Activated CD4-positive, alpha-beta T cell treated with anti-CD3 and anti-CD28 coated beads, Interleukin-2, amount 50 U/mL, for 16 hours (primary cell): ENCODE measurements at regions not wholly inside any gene's neighbourhood (a gene's known extent, or its start where the extent isn't known, plus 50 kb on each side); places are given as distances from the start of the nearest gene placed in this dataset.
A peak's percentile ranks its signal among the peaks of the same experiment; 100 is the strongest.
"Not testable (repeated sequence)": the region's sequence is repeated elsewhere in the genome, so short reads cannot be mapped to it uniquely, and the experiment has no call there.

Experiments
- DNase-seq: peaks from one replicate; pipeline ENCODE4 v3.0.0-alpha.2; 2020

- no peak for DNase-seq
Measured at GRCh38 chr6:142637624-142638351, 307.2 kb downstream of the HIVEP2 start.

GRCh38 chr6:142642651-142643050, 302.3 kb downstream of the HIVEP2 start:
- no peak for DNase-seq

GRCh38 chr6:142644866-142645265, 300.1 kb downstream of the HIVEP2 start:
- no peak for DNase-seq

DNA sequence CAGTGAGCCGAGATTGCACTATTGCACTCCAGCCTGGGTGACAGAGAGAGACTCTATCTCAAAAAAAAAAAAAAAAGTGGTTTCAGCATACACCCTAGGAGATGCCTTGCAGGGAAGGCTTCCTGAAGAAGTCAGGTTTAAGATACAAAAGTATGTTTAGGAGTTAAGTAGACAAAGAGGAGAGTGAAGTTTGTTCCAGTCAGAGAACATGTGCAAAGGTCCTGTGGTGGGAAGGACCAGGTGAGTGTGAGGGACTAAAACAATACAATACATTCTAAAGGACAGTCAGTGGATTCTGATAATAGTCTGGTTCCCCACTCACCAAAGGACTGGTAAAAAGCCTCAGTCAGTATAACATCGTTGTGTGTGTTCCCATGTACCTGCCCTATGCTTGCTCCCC, 299.3 kb downstream of the HIVEP2 start:
- DNase-seq: no peak

DNA sequence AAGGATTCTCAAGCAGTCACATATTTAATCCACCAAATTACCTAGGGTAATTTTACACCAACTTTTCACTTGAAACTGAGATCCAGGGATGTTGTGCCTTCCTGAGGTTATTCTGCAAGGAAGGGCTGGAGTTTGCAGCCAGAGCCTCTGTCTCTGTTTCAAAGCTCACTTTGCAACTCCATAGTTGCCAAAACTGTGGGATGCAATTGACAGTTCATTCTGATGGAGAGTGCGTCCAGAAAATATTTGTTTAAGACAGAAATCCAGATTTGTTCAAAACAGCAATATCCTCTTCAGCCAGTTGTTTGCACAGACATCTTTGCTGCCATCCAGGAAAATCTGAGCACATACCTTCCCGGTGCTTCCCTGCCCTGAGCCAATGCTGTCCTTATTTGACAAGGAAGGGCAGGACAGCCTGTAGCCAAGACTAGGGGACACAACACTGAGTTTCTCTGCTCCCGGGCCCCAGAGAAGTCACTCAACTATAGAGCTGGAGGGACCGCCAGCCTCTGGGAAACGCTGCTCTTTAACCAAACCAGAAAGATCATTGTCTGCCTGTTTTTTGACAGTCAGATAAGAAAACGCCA, 297.4 kb downstream of the HIVEP2 start:
- no peak for DNase-seq

DNA sequence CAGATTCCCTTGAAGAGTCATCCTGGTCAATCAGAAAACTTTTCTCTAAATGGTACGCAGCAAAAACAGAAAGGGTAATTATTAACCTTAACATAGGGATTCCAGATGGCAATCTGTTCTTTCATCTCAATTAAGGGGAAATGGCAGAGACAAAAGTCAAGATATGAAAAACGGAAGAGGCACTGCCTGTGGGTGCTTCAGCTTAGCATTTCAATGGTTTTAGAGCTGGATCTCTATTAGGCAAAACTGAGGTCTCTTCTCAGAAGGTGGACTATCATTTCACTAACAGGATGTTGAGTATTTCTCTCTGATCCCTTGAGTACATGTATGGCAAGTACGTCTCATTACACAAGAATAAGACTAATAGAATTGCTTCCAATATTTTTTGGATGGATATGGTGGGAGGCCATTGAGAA, 296.9 kb downstream of the HIVEP2 start:
- no peak for DNase-seq

DNA sequence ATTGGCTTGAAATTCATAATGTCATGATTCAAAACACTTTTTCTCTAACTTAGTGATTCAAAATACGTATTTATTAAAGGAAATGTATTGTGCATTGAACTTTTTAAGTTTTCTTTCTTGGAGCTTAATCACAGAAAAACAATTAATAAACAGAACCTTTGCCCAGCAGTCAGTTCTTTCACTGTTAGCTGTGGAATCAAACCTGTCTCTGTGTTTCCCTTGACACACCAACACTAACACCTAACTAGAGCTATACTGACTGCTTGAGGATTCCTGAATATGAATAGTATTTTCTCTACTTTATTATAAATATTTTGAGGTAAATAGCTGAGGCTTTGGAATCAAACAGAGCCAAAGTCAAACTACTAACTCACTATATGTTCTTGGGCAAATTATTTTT, 296.4 kb downstream of the HIVEP2 start:
- no peak for DNase-seq

DNA sequence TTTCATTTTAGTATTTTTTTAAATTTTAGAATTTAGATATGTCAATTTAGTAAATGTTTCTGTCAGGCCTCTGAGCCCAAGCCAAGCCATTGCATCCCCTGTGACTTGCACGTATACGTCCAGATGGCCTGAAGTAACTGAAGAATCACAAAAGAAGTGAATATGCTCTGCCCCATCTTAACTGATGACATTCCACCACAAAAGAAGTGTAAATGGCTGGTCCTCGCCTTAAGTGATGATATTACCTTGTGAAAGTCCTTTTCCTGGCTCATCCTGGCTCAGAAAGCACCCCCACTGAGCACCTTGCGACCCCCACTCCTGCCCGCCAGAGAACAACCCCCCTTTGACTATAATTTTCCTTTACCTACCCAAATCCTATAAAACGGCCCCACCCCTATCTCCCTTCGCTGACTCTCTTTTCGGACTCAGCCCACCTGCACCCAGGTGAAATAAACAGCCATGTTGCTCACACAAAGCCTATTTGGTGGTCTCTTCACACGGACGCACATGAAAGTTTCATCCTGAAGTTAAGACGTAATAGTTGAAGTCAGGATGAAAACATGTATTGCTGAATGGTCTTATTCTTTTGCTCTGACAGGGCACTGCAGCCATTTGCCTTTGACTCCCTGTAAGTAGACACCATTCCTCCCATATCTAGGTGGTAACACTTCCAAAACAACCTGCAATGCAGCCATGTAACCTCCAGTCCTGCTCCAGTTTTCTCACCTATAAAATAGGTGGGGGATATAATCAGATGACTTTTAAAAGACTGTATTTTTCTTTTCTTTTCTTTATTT, 295.3 kb downstream of the HIVEP2 start:
- not testable (repeated sequence) for DNase-seq

GRCh38 chr6:142651384-142651783, 293.6 kb downstream of the HIVEP2 start:
- no peak for DNase-seq

- no peak for DNase-seq
Measured at GRCh38 chr6:142653710-142654420, 291.1 kb downstream of the HIVEP2 start.

DNA sequence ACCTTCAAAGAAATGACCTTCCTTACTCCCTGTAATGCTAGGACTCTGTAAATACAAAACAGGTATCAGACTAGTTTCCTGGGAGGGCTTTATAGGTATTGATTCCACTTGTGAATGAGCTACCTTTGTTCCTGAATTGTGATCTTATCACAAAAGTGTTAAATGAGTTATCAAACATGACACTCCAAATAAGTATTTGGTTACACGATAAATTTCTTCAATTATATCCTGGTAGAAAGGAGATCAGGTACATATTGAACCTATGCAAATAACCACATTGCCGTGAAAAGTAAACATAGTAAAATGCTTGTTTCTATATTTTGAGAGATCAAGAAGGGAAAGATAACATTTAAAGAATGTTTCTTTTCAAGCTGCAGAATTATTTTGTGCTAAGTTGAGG, 285.3 kb downstream of the HIVEP2 start:
- DNase-seq: no peak

DNA sequence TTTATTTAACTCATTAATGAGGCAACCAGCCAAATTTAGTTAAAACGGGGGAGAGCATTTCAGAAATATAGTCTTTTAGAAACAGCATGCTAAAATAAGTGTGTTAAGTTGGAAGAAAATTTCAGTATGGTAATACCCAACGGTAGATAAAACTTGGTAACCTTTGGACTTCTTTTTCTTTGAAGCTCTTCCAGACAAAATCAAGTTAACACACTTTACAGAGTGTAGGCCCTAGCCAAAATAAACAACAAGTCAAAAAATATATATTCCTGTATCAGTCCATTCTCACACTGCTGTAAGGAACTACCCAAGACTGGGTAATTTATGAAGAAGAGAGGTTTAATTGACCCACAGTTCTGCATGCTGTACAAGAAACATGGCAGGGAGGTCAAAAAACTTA, 279.6 kb downstream of the HIVEP2 start:
- no peak for DNase-seq

- DNase-seq: no peak
Measured at GRCh38 chr6:142666599-142667185, 278.3 kb downstream of the HIVEP2 start.

DNA sequence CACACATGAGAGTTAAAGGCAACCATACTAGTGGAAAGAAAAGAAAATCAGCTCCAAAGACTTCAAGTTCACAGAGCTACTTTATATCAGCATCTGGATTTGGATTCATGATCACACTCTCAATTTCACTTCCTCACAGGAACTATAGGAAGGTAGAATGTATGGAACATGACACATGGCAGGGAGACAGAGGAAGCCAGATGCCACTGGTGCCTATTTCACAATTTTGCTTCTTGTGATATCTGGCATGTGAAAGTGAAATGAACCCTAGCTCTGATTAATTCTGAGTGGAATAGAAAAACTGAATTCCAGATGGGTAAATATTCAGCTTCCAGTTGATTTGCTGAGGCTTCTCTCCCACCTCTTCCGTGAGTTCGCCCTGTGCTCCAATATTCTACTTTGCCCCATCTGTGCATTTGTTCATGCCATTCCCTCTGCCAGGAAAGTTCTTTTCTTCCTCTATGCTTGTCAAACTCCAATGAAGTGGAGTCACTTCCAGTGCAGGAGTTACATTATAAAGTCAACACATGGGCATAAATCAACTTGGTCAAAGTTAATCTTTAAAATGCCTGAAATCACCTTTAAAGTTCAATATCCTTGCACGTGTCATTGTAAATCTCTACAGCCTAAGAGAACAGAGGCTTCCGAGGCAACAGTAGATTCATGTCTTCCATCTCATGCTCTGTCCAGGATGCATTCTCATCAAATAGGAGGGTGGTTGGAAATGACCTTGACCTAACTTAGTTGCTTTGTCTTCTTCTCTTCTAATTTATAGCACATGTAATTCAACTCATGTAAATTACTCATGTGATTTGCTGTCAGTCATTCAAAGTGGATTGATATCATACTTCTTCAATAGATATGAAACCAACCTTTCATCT, 275.3 kb downstream of the HIVEP2 start:
- DNase-seq: no peak

DNA sequence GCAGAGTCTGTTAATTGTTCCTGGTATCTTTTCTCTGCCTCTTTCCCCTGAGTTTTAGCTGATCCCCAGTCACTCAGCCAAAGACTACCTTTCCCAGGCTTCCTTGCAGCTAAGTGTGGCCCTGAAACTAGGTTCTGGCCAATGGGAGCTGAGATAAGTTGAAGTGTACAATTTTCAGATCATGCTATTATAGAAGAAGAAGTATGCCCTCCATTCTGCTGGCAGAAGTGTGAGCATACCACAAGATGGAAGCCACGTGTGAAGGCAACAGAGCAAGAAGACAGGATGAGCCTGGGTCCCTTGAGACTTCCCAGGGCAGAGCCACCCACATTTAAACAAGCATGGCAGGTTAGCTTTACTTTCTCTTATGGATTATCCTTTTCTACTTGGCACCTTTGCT, 273.2 kb downstream of the HIVEP2 start:
- DNase-seq: no peak

- DNase-seq: no peak
Measured at GRCh38 chr6:142675517-142675916, 269.5 kb downstream of the HIVEP2 start.

DNA sequence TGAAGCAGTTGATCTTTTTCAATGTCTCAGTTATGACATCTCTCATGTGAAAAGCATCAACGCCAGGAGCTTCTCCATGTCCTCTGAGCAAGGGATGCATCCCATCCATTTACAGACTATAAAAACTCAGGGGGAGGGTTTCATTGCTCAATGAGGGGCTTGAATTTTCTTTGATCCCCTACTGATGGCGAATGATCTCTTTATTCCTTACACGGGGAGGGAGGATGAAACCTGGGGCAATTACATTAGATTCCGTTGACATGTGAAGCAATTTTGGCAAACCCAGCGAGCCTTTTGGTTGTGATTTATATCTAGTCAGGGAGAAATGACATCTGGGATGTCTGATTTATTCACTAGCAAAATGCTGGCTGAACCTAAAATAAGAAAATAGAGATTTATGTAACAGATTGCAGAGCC, 268.9 kb downstream of the HIVEP2 start:
- DNase-seq: no peak

DNA sequence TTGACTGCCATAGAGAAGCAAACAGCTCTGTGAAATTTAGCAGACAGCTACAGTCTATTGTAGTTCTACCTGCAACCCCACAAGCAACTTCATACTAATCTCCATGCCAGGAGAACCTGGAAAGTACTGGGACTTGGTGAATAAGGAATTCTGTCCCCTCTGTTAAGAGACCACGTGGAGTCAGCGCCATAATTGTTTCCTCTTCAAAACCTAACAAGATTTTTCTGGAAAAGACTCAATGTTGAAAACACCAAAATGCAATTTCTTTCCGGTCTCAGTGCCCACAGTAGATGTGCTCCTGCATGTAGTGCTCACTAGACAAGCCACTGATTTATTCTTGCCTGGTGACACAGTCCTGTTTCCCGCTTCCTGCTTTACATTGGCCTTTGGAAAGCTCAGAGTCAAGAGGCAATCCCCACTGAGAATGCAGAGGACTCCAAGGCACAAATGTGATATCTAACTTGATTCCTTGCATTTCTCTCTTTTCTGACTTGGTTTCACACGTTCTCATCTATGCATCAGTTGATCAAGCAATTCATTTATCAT, 268.3 kb downstream of the HIVEP2 start:
- DNase-seq: no peak

DNA sequence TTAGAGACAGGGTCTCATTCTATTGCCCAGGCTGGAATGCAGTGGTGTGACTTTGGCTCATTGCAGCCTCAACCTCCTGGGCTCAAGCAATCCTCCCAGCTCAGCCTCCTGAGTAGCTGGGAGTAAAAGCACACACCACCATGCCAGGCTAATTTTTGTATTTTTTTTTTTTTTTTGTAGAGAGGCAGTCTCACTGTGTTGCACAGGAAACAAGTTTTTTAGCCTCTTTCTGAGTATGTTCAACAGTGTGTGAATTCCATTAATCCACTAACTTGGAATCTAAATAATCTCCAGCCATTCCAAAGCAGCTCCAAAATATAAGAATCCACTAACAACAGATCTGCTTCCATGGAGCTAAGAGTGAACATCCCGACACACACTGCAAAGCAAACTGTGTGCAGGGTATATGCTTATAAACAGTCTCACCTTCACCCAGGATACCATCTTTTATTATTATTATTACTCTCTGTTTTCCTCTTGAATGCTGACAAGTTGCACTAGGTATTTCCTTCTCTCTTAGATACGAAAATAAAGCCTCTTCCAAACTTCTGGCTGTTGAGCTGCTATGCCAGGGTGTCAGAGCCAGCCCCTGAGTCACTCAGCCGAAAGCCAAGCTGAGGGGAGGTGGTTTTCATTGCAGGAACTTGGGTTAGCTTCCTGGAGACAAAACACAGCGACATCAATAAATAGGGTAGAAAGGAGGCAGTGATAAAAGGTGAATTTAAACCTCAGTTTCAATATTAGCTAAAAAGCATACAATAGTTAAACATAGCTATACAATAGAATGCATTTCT, 264.9 kb downstream of the HIVEP2 start:
- DNase-seq: peak; percentile 28

DNA sequence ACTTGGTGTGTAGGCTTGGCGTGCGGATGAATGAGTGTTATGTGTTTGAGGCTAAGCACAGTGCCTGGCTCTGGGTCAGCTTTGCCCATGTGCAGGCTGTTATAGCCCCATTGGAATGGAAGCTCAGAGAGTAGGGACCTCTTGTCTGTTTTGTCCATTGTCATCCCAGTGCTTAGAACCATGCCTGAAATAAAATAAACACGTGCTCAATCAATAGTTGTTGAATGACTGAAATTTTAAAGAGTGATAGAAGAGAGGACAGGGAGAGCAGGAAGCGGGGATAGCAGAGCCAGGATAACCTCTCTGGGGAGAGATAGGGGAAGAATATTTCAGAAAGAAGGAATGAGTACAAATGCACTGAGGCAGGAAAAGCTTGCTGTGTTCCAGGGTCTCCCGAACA, 263.9 kb downstream of the HIVEP2 start:
- DNase-seq: no peak

DNA sequence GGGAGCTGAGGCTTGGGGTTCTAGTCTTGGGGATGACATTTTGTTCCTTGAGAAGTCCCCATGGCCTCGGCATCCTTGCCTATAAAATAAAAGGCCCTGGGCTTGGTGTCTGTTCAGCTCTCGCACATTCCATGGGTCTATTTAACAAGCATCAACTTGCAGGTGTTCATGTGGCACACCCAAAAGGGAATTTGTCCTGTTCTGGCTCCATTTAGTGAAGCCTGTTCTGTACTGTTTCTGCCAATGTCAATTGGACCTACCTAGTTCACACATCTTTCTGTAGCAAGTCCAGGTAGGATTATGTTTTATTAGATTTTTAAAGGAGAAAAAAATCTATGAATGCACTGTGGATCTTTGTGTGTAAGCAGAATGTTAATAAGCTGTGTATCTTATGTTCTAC, 262.0 kb downstream of the HIVEP2 start:
- no peak for DNase-seq
